Tongue (tissue), 1 donor: ENCODE measurements at regions not wholly inside any gene's neighbourhood (a gene's known extent, or its start where the extent isn't known, plus 50 kb on each side); places are given as distances from the start of the nearest gene placed in this dataset.
"Not testable (repeated sequence)": the region's sequence is repeated elsewhere in the genome, so short reads cannot be mapped to it uniquely, and the experiment has no call there.

Source experiments
- DNase-seq: peaks from one replicate; pipeline ENCODE4 v3.0.0-alpha.2; 2015

DNA sequence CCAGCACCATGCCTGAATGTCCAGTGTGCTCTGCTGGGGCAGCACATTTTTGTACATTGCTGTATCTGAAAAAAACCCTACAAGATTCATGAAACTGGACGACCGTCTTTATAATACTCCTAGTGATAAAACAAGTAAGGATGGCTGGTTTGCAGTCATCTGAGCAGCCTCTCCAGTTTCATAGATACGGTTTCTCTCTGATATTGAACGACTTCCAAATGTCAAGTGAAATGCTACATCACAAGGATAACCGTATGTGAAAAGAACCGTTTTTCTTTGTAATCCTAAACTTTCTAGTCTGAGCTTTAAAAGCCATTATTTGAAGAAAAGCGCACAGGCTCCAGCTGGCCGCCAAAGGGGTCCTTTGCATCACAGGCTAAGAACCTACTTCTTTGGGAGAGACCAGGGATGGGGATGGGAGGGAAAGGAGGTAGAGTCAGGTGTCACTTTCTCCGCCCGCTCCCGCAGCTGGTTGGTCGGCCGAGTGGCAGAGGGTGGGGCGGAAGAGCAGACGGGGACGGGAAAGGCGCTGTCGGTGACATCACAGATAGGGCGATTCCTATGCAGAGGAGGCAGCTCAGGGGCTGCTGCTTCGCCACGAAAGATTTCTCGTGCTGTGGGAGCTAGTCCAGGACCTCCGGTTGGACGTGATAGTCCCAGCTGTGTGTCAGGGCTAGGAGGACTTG lies 180.4 kb upstream of the NOTCH2NLA start:
- peak; percentile 80 for DNase-seq

DNA sequence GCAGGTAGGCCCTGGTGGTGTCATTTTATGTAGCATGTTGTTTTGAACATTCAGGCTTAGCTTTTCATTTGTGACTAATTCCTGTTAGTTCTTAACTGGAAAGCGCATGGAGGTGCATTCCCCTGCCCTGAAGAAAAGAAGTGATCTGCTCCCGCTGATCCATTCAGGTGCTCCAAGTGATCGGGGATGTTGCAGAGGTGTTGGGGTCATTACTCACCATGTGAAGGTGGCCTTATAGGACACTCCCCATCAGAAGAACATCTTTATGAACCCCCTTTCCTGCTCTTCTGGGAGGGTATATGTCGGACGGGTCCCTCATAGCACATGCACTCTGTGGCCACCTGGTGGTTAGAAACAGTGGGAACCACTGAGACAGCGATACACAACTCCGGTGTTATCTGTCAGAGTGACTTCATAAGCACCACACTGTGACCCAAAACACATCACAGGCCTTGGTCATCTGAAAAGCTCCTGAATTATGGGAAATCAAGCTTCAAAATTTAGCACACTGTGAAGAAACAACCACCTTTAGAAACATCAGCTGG lies 172.5 kb upstream of the NOTCH2NLA start:
- peak; percentile 4 for DNase-seq

DNA sequence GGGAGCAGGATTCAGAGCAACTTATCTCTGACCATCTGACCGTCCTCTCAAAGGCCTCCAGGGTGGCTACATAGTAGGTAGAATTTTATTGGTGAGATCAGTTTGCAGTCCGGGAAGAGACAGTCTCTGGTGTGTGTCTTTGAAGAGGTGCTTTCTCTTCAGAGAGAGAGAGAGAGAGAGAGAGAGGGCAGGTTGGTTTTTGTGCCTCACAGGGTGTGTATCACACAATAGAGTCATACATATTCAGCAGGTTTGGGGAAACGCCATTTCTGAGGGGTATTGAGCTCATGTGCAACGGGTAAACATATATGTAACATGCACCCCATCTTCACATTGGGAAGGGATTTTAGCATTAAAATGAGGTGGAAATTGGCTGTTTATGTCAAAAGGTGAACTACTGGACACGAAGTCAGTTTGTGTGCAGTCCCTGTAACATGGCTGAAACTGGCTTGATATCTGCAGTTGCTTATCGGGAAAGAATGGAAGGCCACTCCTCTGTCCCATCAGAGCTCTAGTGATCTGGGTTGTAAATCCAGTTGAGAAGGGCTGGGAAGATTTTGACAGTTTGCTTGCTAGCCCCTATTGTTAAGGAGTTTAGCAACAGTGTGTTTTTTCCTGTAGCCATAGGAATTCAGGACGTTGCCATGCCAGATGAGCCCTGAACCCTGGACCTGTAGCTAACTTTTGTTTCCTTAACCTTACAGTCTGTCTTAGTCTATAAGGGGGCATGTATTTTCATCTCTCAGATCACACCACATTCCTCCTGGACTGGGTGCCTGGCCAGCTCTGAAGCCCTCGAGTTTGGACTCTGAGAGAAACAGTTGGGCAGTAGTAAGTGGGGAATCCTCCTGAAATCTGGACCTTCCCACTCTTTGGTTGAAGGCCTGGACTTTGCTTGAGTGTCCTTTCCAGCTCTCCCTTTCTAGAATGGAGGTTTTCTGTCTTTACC lies 171.6 kb upstream of the NOTCH2NLA start:
- DNase-seq, result not testable (repeated sequence)

DNA sequence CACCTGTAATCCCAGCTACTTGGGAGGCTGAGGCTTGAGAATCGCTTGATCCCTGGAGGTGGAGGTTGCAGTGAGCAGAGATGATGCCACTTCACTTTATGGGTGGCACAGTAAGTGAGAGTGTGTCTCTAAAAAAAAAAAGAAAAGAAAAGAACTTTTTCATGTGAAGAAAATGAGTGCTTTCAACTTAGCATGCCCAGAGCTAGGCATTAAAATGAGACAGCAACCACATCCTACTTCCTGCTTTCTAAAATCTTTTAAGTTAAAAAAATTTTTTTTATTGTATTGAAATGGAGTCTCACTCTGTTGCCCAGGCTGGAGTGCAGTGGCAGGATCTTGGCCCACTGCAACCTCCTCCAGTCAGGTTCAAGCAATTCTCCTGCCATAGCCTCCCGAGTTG lies 170.4 kb upstream of the NOTCH2NLA start:
- not testable (repeated sequence) for DNase-seq

DNA sequence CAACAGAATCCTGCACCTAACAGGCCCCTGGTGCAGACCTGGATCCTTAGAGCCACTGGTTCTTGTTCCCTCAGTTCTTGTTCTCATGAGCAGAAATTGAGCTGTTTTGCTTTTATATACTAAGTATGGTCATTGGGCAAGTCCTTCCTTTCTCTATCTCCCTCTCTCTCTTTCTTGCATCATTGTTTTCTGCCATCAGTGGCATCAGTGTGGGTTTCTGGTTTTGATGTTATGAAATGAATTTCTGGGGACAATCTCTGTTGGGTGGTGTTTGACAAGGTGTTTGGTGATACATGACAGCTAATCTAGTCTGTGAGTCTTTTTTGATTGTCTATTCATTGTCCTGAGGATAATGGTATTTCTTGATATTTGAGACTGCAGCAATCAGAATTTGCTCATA lies 168.0 kb upstream of the NOTCH2NLA start:
- not testable (repeated sequence) for DNase-seq

DNA sequence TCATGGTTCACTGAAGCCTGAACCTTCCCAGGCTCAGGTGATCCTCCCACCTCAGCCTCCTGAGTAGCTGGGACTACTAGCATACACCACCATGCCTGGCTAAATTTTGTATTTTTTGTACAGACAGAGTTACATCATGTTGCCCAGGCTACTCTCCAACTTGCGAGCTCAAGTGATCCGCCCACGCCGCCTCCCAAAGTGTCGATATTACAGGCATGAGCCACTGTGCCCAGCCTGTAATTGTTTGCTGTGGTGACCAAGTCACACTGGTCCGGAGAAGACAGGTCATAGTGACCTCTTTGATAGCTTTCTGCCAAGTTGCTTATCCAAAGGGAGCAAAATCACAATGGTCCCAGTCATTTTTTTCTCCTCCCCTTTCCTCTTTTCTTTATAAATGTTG lies 167.4 kb upstream of the NOTCH2NLA start:
- not testable (repeated sequence) for DNase-seq

DNA sequence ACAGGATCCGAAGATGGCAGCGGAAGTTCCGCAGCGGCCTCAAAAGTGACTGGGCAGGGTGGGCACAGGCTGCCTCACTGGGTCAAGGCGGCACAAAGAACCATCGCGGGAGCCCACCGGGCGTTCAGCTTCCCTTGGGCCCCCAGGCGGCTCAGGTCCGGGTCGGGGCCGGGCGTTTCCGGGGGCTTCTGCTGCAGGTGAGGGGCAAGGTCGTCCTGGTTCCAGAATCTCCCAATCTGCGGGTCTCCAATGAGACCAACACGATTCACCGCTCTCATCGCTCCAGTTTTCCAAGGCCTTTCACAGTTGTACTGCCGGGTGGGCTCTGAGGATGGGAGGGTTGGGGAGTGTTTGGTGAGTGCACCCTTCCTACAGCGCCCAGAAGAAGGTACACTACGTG lies 165.0 kb upstream of the NOTCH2NLA start:
- not testable (repeated sequence) for DNase-seq

DNA sequence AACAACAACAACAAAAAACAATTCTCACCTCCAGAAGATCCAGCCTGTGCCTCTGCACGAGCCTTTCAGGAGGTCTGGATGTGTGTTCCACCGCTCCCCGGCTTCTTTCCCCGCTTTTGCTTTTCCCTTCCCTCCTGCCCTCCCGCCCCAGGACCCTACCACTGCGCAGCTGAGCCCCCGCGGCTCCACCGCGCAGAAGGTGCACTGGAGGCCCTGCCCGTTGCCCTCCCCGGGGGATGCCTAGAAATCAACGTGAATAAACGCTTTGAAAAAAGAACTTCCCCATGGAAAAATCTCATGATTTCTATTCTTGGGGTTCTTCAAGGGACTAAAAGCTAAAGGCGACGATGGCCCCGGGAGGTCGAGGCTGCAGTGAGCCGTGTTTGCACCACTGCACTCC lies 164.3 kb upstream of the NOTCH2NLA start:
- DNase-seq, result not testable (repeated sequence)

DNA sequence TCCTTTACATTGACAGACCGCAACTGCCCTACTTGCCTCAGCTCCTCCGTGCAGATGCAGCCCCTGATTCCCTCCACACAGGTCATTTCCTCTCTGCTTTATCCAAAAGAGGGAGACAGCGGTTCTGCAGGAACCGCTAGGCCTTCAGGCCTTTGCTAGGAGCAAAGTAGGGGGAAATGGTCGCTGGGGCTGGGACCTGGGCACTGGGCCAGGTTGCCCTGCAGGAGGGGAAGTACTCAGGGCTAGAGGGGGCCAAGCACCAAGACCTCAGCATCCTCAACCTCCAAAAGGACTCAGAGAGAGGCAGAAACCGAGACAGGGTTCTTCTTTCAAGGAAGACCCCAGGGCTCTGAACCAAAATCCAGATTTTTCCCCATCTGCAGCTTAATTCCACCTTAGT lies 160.4 kb upstream of the NOTCH2NLA start:
- not testable (repeated sequence) for DNase-seq

DNA sequence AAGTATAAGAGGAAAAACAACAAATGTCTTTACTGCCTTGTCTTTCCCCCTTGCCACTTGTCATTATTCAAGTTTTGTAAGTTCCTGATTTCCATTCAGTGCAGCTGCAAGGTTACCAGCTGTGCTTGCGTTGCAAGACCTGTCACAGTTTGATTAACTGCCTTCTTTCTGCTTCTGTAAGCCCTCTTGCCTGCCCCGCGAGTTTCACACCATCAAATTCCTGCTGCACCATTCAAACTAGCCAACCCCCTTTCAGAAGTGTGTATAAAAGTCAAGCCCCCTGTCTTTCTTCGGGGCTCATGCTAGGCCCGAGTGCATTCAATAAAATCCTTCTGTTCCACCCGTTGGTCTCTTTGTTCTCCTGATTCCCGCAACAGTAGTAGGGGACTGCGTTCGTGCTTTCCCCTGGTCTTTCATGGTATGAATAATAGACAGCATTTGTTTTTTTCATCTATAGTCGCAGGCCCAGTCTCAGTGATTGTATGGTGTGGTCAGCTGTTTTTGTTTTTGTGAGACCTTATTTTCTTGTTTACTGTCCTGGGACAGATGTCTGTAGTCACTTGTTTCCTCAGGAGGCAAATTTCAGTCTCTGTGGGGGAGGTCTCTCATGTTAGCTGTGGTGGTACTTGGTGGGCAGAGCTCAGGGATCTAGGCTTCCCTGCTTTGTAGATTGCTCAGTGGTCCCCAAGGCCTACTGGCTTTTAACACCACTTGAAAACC lies 159.1 kb upstream of the NOTCH2NLA start:
- DNase-seq, result peak; percentile 35

DNA sequence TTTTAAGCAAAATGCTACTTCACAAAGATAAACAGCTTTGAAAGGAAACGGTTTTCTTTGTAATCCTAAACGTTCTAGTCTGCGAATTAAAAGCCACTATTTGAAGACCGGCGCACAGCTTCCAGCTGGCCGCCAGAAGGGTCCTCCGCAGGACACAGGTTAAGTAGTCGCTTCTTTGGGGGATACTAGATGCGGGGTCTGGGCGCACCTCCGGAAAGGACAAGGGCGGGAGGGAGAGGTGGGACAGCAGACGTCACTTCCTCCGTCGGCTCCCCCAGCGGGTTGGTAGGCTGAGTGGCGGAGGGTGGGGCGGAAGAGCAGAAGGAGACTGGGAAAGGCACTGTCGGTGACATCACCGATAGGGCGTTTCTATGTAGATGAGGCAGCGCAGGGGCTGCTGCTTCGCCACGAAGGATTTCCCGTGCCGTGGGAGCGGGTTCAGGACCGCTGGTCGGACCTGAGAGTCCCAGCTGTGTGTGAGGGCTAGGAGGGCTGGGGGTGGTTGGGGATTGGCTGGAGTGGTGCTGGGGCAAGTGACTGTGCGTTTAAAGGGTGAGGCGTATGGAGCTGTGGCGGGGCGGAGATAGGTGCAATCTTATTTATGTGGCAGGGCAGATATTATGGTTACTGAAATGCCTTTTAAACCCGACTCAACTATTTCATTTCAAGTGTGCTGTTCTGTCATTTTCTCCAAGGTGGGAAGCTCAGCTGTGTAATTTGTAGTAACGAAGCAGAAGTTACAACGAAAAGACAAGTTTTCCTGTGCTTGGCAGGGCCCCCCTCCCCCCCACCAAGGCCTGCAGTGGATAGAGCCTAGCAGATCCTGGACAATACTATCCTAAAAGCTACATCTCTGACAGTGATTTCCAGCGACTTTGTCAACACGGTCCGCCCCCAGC lies 158.3 kb upstream of the NOTCH2NLA start:
- peak; percentile 96 for DNase-seq

DNA sequence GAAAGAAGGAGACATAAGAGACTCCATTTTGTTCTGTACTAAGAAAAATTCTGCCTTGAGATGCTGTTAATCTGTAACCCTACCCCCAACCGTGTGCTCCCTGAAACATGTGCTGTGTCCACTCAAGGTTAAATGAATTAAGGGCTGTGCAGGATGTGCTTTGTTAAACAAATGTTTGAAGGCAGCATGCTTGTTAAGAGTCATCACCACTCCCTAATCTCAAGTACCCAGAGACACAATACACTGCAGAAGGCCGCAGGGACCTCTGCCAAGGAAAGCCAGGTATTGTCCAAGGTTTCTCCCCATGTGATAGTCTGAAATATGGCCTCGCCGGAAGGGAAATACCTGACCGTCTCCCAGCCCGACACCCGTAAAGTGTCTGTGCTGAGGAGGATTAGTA lies 152.4 kb upstream of the NOTCH2NLA start:
- not testable (repeated sequence) for DNase-seq

DNA sequence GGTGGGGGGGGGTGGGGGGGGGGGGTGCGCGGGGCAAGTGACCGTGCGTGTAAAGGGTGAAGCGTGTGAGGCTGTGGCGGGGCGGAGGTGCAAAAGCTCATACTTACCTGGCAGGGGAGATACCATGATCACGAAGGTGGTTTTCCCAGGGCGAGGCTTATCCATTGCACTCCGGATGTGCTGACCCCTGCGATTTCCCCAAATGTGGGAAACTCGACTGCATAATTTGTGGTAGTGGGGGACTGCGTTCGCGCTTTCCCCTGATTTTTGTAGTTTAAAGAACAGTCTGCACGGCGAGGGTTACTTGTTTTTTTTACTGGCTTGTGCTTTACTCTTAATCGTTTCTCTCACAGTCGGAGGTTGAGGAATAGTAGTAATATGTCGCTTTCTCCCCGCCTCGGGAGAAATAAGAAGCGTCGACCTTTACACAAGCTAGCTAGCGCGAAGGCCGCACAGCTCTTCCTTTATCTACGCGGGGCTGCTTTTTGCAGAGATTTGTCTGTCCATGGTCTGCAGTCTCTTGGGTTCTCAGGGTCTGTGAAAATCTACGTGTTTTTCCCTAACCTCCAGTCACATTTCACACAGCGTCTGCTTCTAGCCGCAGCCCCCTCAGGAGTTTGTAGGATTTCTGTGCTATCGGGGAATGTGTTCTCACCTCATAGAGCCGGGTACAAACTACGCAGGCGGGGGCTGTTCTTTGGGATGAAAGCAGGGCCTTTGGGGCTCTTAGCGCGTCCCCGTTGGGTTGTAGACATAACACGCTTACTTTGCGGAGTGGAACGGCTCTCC lies 148.1 kb upstream of the NOTCH2NLA start:
- peak; percentile 97 for DNase-seq

DNA sequence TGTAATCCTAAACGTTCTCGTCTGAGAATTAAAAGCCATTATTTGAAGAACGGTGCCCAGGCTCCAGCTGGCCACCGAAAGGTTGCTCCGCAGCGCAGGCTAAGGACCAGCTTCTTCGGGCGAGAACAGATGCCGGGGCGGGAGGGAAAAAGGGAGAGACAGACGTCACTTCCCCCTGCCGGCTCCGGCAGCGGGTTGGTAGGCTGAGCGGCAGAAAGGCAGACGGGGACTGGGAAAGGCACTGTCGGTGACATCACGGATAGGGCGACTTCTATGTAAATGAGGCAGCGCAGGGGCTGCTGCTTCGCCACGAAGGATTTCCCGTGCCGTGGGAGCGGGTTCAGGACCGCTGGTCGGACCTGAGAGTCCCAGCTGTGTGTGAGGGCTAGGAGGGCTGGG lies 147.5 kb upstream of the NOTCH2NLA start:
- peak; percentile 88 for DNase-seq

DNA sequence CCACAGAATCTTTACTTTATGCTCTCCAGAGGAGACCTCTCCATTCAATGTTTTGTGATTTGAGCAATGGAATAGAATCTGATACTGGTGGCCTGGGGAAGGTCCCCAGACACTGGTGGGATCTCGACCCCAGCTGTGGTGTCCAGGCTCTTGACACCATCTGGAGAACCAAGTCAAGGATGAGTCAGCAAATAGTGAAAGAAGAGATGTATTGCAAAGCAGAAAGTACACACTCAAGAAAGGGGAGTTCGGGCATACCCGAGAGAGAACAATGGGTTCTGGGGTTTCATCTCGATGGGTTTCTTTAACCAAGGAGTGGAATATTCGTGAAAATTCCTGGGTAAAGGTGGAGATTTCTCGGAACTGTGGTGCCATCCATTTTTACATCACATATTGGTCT lies 146.3 kb upstream of the NOTCH2NLA start:
- DNase-seq, result not testable (repeated sequence)

DNA sequence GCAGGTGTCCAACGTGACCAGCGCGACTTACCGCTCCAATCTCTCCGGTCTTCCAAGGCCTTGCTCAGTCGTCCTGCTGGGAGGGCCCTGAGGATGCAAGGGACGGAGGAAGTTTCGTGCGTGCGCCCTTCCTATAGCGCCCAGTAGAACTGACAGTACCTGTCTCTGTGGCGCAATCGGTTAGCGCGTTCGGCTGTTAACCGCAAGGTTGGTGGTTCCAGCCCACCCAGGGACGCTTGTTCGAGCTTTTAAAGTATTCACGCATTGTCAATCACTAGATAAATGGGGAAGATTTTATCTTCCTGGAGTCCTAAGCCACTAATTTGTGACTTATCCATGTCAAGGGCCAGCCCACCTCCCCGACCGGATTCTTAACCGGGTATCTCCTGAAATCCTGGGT lies 141.1 kb upstream of the NOTCH2NLA start:
- DNase-seq, result peak; percentile 63

DNA sequence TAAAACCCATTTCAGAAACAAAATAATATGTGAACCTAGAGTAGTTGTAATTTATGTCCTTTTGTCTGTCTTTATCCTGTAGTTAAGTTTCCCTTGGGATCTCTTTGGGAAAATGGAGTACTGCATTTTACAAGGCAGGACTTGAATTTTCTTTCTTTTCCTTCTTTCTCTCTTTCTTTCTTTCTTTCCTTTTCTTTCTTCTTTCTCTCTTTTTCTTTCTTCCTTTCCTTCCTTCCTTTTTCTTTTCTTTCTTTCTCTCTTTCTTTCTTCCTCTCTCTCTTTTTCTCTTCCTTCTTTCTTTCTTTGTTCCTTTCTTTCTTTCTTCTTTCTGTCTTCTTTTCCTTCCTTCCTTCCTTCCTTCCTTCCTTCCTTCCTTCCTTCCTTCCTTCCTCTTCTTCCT lies 126.6 kb upstream of the NOTCH2NLA start:
- DNase-seq, result not testable (repeated sequence)

DNA sequence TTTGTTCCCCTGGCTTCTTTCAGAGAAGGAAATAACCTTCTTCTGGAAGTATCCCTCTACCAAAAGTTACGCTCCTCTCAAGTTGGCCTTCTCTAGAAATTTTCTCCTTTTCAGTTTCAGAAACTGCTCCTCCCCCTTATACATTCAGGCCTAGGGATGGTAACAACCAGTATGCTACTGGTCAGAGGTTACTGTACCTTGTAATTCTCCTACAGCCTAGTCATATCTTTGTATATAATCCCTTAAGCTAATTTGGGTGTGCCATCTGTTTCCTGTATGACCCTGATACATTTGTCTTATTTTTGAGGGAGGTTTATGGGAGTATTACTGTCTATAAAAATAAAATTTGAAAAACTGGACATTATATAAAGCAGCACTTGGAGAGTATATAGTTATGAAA lies 98.0 kb upstream of the NOTCH2NLA start:
- not testable (repeated sequence) for DNase-seq

DNA sequence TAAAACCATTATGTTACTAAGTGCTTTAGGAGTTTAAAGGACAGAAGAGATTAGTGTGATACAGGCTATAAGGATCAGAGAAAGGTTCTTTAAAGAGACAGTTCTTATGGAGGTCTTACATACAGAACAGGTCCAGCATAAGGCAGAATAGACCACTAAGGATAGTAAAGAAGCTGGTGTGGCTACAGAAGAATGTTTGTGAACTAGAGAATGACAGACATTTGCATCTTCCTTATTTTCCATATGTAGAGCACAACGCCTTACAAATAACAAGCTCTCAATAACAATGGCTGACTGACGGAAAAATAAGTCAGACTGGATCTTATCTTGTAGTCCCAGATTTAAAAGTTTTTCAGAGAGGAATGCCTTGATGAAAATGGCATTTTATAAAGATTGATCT lies 95.6 kb upstream of the NOTCH2NLA start:
- not testable (repeated sequence) for DNase-seq

DNA sequence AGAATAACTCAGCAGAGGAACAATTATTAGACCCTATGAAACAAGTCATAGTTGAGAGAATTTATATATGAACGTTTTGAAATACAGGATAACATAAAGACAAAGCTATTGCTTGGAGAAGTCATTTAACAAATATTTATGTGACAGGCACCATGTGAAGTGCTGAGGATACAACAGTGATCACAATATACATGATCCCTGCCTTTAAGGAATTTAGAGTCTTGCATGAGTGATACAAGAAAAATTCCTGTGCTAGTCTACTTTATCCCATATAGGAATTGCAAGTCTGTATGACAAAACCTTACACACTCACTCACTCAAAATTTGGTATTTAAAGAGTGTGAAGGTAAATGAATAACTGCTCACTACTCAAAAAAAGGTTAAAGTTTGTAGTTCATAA lies 94.5 kb upstream of the NOTCH2NLA start:
- DNase-seq, result not testable (repeated sequence)
